Transverse colon (tissue), 4 donors: ENCODE measurements at regions not wholly inside any gene's neighbourhood (a gene's known extent, or its start where the extent isn't known, plus 50 kb on each side); places are given as distances from the start of the nearest gene placed in this dataset.

Source experiments
- DNase-seq: peaks from one replicate; pipeline ENCODE4 v3.0.0-alpha.2; 2019
- H3K27ac ChIP-seq, 4 donors: fragments of 200-600 bp; sonication (generic); 2 replicates each; pipeline ENCODE4 v1.5.1; 2016 to 2018; ENCODE audit warnings: inconsistent platforms in 4 of 4
- H3K27me3 ChIP-seq: fragments of 200-600 bp; sonication (generic); 2 replicates; pipeline ENCODE4 v1.5.1; 2017; ENCODE audit warnings: inconsistent platforms
- H3K36me3 ChIP-seq, 4 donors: fragments of 200-600 bp; sonication (generic); 2 replicates each; pipeline ENCODE4 v1.5.1; 2017 to 2019; ENCODE audit warnings: inconsistent platforms in 4 of 4
- H3K4me1 ChIP-seq, 4 donors: fragments of 200-600 bp; sonication (generic); 2 replicates each; pipeline ENCODE4 v1.5.1; 2017 to 2020; ENCODE audit warnings: inconsistent platforms in 4 of 4
- H3K4me3 ChIP-seq, 4 donors: fragments of 200-600 bp; sonication (generic); 1 replicate in 1 of 4; 2 replicates in 3 of 4; pipeline versions ENCODE4 v1.5.1 to v1.6.1; 2017 to 2019; ENCODE audit warnings: inconsistent platforms in 4 of 4
- H3K9me3 ChIP-seq, 2 donors: fragments of 200-600 bp; sonication (generic); 2 replicates each; pipeline ENCODE4 v1.5.1; 2017 to 2019; ENCODE audit warnings: inconsistent platforms in 2 of 2
- CTCF ChIP-seq, 5 experiments: fragments of 200-600 bp in 3 of 5; fragments of 450-650 bp in 2 of 5; sonication (generic) in 3 of 5; IDR thresholded peaks; 1 replicate in 2 of 5; 2 replicates in 3 of 5; pipeline ENCODE4 v1.5.1; 2016 to 2017; ENCODE audit warnings: antibody characterized with exemption in 5 of 5, inconsistent platforms in 3 of 5, mild to moderate bottlenecking in 2 of 5, moderate library complexity in 1 of 5
- EP300 ChIP-seq: sonication (generic); formaldehyde crosslinking; IDR thresholded peaks from one replicate; pipeline ENCODE4 v1.6.1; 2017; ENCODE audit warnings: antibody characterized with exemption, low read depth
- POLR2A ChIP-seq: fragments of 450-650 bp; IDR thresholded peaks from one replicate; pipeline ENCODE4 v1.6.1; 2016; ENCODE audit warnings: antibody characterized with exemption, mild to moderate bottlenecking, moderate library complexity
- POLR2AphosphoS5 ChIP-seq, 3 donors: sonication (generic); formaldehyde crosslinking; IDR thresholded peaks; one replicate each; pipeline ENCODE4 v1.6.1; 2016; ENCODE audit warnings: antibody characterized with exemption in 3 of 3
- WGBS, 2 donors: methylation state at CpG; one replicate each; pipeline ENCODE4 v1.1.5; 2018; ENCODE audit warnings: low coverage in 1 of 2; 5-methylcytosine and 5-hydroxymethylcytosine counted together
- in situ Hi-C, 4 donors: fragments of 200-750 bp; cut with MboI; loops; one replicate each; pipeline versions ENCODE4 v1.15.0 to v1.15.1; 2017; ENCODE audit warnings: low sequenced_read_pairs in 3 of 4, low pct_ligation_motif_present in 1 of 4, low pct_unique_long_range_greater_than_20kb in 1 of 4
- intact Hi-C: fragments of 100-400 bp; cut with DNase I; formaldehyde crosslinking; loops from one replicate; pipeline ENCODE4 v1.15.1; 2023; ENCODE audit warnings: low total_unique reads

- TF ChIP-seq CTCF (IDR thresholded peaks at IDR 0.05), result no peak
- peak in 2 of 3 donors; percentile 29 to 47 for TF ChIP-seq POLR2AphosphoS5 (IDR thresholded peaks at IDR 0.05)
- WGBS, 2 donors, result 59 to 100% methylated on average over 2 to 17 of the region's 18 CpGs
- Histone ChIP-seq H3K4me1 (peaks cover 0 to 24% (median 7%) of the 10 kb centered on the region in 4 donors), H3K27ac (peak overlapping the region in 3 of 4 donors; percentile 8 to 59 (median 48)), H3K9me3 (no peaks in the 10 kb centered on the region), H3K27me3 (no peaks in the 10 kb centered on the region), H3K36me3 (no peaks in the 10 kb centered on the region), H3K4me3 (peak overlapping the region in 1 of 4 donors; percentile 7)
- in situ Hi-C loops, result loop anchor here in 2 of 4 donors (10.0 to 25.0 kb wide), 2 partner anchors 158 to 596 kb away; no protein-coding TSS in a partner anchor
- intact Hi-C loops, result no loop called here
- peak; percentile 68 for DNase-seq
These were observed 116.6 kb upstream of the RBBP8 start for GRCh38 chr18:22816266-22817176.

GRCh38 chr18:22817844-22818243 lies 115.3 kb upstream of the RBBP8 start:
- Histone ChIP-seq H3K4me1 (peaks cover 0 to 33% (median 7%) of the 10 kb centered on the region in 4 donors), H3K9me3 (no peaks in the 10 kb centered on the region), H3K27me3 (no peaks in the 10 kb centered on the region), H3K4me3 (no peak overlapping the region), H3K36me3 (no peaks in the 10 kb centered on the region), H3K27ac (peak overlapping the region in 1 of 4 donors; percentile 0)
- WGBS, 2 donors, result 50% methylated on average over 1 of the region's 1 CpG
- intact Hi-C loops (no loop called here), in situ Hi-C loops (loop anchor here in 2 of 4 donors (10.0 to 25.0 kb wide), 2 partner anchors 157 to 594 kb away; no protein-coding TSS in a partner anchor)
- DNase-seq, result no peak
- TF ChIP-seq POLR2AphosphoS5 (IDR thresholded peaks at IDR 0.05) (no peak), EP300 (no peak), CTCF (IDR thresholded peaks at IDR 0.05) (no peak), POLR2A (no peak)

GRCh38 chr18:22822024-22822423 lies 111.1 kb upstream of the RBBP8 start:
- no peaks in the 10 kb centered on the region for H3K27me3 ChIP-seq
- H3K27ac ChIP-seq, result no peak overlapping the region
- H3K4me3 ChIP-seq, result no peak overlapping the region
- no peaks in the 10 kb centered on the region for H3K9me3 ChIP-seq
- 31 to 34% methylated on average over 3 of the region's 3 CpGs for WGBS, 2 donors
- intact Hi-C loops, result no loop called here
- DNase-seq, result no peak
- TF ChIP-seq POLR2A (no peak), CTCF (IDR thresholded peaks at IDR 0.05) (no peak), EP300 (no peak), POLR2AphosphoS5 (IDR thresholded peaks at IDR 0.05) (no peak)
- H3K36me3 ChIP-seq, result no peaks in the 10 kb centered on the region
- peaks cover 0 to 18% (median 2%) of the 10 kb centered on the region in 4 donors for H3K4me1 ChIP-seq
- in situ Hi-C loops, result loop anchor here in 1 of 4 donors (25.0 kb wide), 1 partner anchor 590 kb away; no protein-coding TSS in a partner anchor

GRCh38 chr18:22822841-22823508 lies 110.2 kb upstream of the RBBP8 start:
- no peak for TF ChIP-seq CTCF (IDR thresholded peaks at IDR 0.05)
- no peak for TF ChIP-seq EP300
- no peak for TF ChIP-seq POLR2AphosphoS5 (IDR thresholded peaks at IDR 0.05)
- TF ChIP-seq POLR2A, result no peak
- H3K27me3 ChIP-seq, result no peaks in the 10 kb centered on the region
- peaks cover 0 to 10% (median 0%) of the 10 kb centered on the region in 4 donors for H3K4me1 ChIP-seq
- no peak for DNase-seq
- intact Hi-C loops (no loop called here), in situ Hi-C loops (loop anchor here in 1 of 4 donors (25.0 kb wide), 1 partner anchor 589 kb away; no protein-coding TSS in a partner anchor)
- no peaks in the 10 kb centered on the region for H3K9me3 ChIP-seq
- no peak overlapping the region for H3K27ac ChIP-seq
- H3K36me3 ChIP-seq, result no peaks in the 10 kb centered on the region
- 71 to 90% methylated on average over 3 of the region's 3 CpGs for WGBS, 2 donors
- H3K4me3 ChIP-seq, result no peak overlapping the region
